ENCODE measurements at regions not wholly inside any gene's neighbourhood (a gene's known extent, or its start where the extent isn't known, plus 50 kb on each side); places are given as distances from the start of the nearest gene placed in this dataset.

DNA sequence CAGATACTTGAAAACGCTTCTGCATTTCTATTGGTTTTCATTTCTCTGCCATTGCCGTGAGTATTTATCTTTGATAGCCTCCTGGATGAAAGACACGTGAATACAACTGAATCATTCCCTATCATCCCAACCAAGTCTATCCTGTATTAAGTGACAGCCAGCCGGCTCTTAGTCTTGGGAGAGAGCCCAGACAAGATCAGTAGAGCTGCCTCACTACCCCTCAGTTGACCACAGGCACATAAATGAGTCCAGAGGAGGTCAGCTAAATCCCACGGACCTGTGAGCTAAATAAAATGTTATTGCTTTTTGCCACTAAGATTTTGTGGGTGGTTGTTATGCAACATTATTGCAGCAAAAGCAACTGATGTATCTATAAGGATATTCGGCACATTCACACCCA, 639.0 kb upstream of the ACO1 start:
- TF ChIP-seq CTCF (IDR thresholded peaks at IDR 0.05 in 2 of 3, conservative IDR thresholded peaks at IDR 0.05 in 1 of 3; ENCODE audit: insufficient read depth in 2 of 3, low read depth in 1 of 3, low read length in 3 of 3) (no peak), ARID4B (CRISPR knock-in tag; IDR thresholded peaks at IDR 0.05) (no peak), ZNF444 (CRISPR knock-in tag; IDR thresholded peaks at IDR 0.05) (no peak)

Measured in K562 (cell line).